GM21381 (cell line): ENCODE measurements at regions not wholly inside any gene's neighbourhood (a gene's known extent, or its start where the extent isn't known, plus 50 kb on each side); places are given as distances from the start of the nearest gene placed in this dataset.

Experiments
- ATAC-seq: cut with Tn5 transposase; IDR thresholded peaks from one replicate; pipeline ENCODE4 v1.9.1; 2021; ENCODE audit warnings: mild to moderate bottlenecking, moderate library complexity; ENCODE audit not compliant: unreplicated experiment

- ATAC-seq = no peak
These were observed 112.8 kb downstream of the DSC3 start for GRCh38 chr18:30929718-30930117.

GRCh38 chr18:30929065-30929464 lies 113.5 kb downstream of the DSC3 start:
- no peak for ATAC-seq

- ATAC-seq = no peak
These were observed 114.9 kb downstream of the DSC3 start for GRCh38 chr18:30927517-30928075.

- no peak for ATAC-seq
These were observed 115.5 kb downstream of the DSC3 start for GRCh38 chr18:30927042-30927441.

GRCh38 chr18:30925795-30926194 lies 116.7 kb downstream of the DSC3 start:
- no peak for ATAC-seq

GRCh38 chr18:30920757-30921156 lies 121.8 kb downstream of the DSC3 start:
- ATAC-seq = no peak

- no peak for ATAC-seq
These were observed 122.2 kb downstream of the DSC3 start for GRCh38 chr18:30920351-30920750.

GRCh38 chr18:30917651-30918050 lies 124.9 kb downstream of the DSC3 start:
- no peak for ATAC-seq

GRCh38 chr18:30915336-30915988 lies 127.1 kb downstream of the DSC3 start:
- ATAC-seq = no peak

- no peak for ATAC-seq
These were observed 134.2 kb downstream of the DSC3 start for GRCh38 chr18:30908381-30908780.

- ATAC-seq = no peak
These were observed 139.0 kb downstream of the DSC3 start for GRCh38 chr18:30903566-30903965.

- ATAC-seq = no peak
These were observed 152.8 kb downstream of the DSC3 start for GRCh38 chr18:30889519-30890301.

- no peak for ATAC-seq
These were observed 154.2 kb downstream of the DSC3 start for GRCh38 chr18:30888344-30888743.

- no peak for ATAC-seq
These were observed 155.5 kb downstream of the DSC3 start for GRCh38 chr18:30886998-30887397.

- ATAC-seq = no peak
These were observed 172.1 kb downstream of the DSC3 start for GRCh38 chr18:30870466-30870865.

- no peak for ATAC-seq
These were observed 179.6 kb downstream of the DSC3 start for GRCh38 chr18:30862900-30863299.

GRCh38 chr18:30860741-30861140 lies 181.8 kb downstream of the DSC3 start:
- ATAC-seq = no peak

- no peak for ATAC-seq
These were observed 183.5 kb downstream of the DSC3 start for GRCh38 chr18:30859036-30859435.

GRCh38 chr18:30858560-30858959 lies 184.0 kb downstream of the DSC3 start:
- no peak for ATAC-seq

GRCh38 chr18:30855762-30856161 lies 186.8 kb downstream of the DSC3 start:
- no peak for ATAC-seq

GRCh38 chr18:30852980-30853379 lies 189.6 kb downstream of the DSC3 start:
- ATAC-seq = no peak

- ATAC-seq = no peak
These were observed 190.0 kb downstream of the DSC3 start for GRCh38 chr18:30852541-30852940.
